Transverse colon (tissue), 4 donors: ENCODE measurements at regions not wholly inside any gene's neighbourhood (a gene's known extent, or its start where the extent isn't known, plus 50 kb on each side); places are given as distances from the start of the nearest gene placed in this dataset.

Experiments used
- DNase-seq: peaks from one replicate; pipeline ENCODE4 v3.0.0-alpha.2; 2019
- H3K27ac ChIP-seq, 4 donors: fragments of 200-600 bp; sonication (generic); 2 replicates each; pipeline ENCODE4 v1.5.1; 2016 to 2018; ENCODE audit warnings: inconsistent platforms in 4 of 4
- H3K27me3 ChIP-seq: fragments of 200-600 bp; sonication (generic); 2 replicates; pipeline ENCODE4 v1.5.1; 2017; ENCODE audit warnings: inconsistent platforms
- H3K36me3 ChIP-seq, 4 donors: fragments of 200-600 bp; sonication (generic); 2 replicates each; pipeline ENCODE4 v1.5.1; 2017 to 2019; ENCODE audit warnings: inconsistent platforms in 4 of 4
- H3K4me1 ChIP-seq, 4 donors: fragments of 200-600 bp; sonication (generic); 2 replicates each; pipeline ENCODE4 v1.5.1; 2017 to 2020; ENCODE audit warnings: inconsistent platforms in 4 of 4
- H3K4me3 ChIP-seq, 4 donors: fragments of 200-600 bp; sonication (generic); 1 replicate in 1 of 4; 2 replicates in 3 of 4; pipeline versions ENCODE4 v1.5.1 to v1.6.1; 2017 to 2019; ENCODE audit warnings: inconsistent platforms in 4 of 4
- H3K9me3 ChIP-seq, 2 donors: fragments of 200-600 bp; sonication (generic); 2 replicates each; pipeline ENCODE4 v1.5.1; 2017 to 2019; ENCODE audit warnings: inconsistent platforms in 2 of 2
- EP300 ChIP-seq: sonication (generic); formaldehyde crosslinking; IDR thresholded peaks from one replicate; pipeline ENCODE4 v1.6.1; 2017; ENCODE audit warnings: antibody characterized with exemption, low read depth
- POLR2A ChIP-seq: fragments of 450-650 bp; IDR thresholded peaks from one replicate; pipeline ENCODE4 v1.6.1; 2016; ENCODE audit warnings: antibody characterized with exemption, mild to moderate bottlenecking, moderate library complexity
- POLR2AphosphoS5 ChIP-seq, 3 donors: sonication (generic); formaldehyde crosslinking; IDR thresholded peaks; one replicate each; pipeline ENCODE4 v1.6.1; 2016; ENCODE audit warnings: antibody characterized with exemption in 3 of 3
- WGBS, 2 donors: methylation state at CpG; one replicate each; pipeline ENCODE4 v1.1.5; 2018; ENCODE audit warnings: low coverage in 1 of 2; 5-methylcytosine and 5-hydroxymethylcytosine counted together
- in situ Hi-C, 4 donors: fragments of 200-750 bp; cut with MboI; loops; one replicate each; pipeline versions ENCODE4 v1.15.0 to v1.15.1; 2017; ENCODE audit warnings: low sequenced_read_pairs in 3 of 4, low pct_ligation_motif_present in 1 of 4, low pct_unique_long_range_greater_than_20kb in 1 of 4
- intact Hi-C: fragments of 100-400 bp; cut with DNase I; formaldehyde crosslinking; loops from one replicate; pipeline ENCODE4 v1.15.1; 2023; ENCODE audit warnings: low total_unique reads
- TF ChIP-seq, protein P1 (sequence below), 5 experiments: fragments of 200-600 bp in 3 of 5; fragments of 450-650 bp in 2 of 5; sonication (generic) in 3 of 5; IDR thresholded peaks; 1 replicate in 2 of 5; 2 replicates in 3 of 5; pipeline ENCODE4 v1.5.1; 2016 to 2017; ENCODE audit warnings: antibody characterized with exemption in 5 of 5, inconsistent platforms in 3 of 5, mild to moderate bottlenecking in 2 of 5, moderate library complexity in 1 of 5

GRCh38 chr2:150716186-150716585, 228.7 kb upstream of the RND3 start:
- H3K36me3 ChIP-seq: no peaks in the 10 kb centered on the region
- DNase-seq: no peak
- no peaks in the 10 kb centered on the region for H3K4me1 ChIP-seq
- in situ Hi-C loops (no loop called here), intact Hi-C loops (no loop called here)
- TF ChIP-seq POLR2A: no peak
- TF ChIP-seq EP300: no peak
- no peak for TF ChIP-seq POLR2AphosphoS5 (IDR thresholded peaks at IDR 0.05)
- TF ChIP-seq, protein P1, sequence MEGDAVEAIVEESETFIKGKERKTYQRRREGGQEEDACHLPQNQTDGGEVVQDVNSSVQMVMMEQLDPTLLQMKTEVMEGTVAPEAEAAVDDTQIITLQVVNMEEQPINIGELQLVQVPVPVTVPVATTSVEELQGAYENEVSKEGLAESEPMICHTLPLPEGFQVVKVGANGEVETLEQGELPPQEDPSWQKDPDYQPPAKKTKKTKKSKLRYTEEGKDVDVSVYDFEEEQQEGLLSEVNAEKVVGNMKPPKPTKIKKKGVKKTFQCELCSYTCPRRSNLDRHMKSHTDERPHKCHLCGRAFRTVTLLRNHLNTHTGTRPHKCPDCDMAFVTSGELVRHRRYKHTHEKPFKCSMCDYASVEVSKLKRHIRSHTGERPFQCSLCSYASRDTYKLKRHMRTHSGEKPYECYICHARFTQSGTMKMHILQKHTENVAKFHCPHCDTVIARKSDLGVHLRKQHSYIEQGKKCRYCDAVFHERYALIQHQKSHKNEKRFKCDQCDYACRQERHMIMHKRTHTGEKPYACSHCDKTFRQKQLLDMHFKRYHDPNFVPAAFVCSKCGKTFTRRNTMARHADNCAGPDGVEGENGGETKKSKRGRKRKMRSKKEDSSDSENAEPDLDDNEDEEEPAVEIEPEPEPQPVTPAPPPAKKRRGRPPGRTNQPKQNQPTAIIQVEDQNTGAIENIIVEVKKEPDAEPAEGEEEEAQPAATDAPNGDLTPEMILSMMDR (IDR thresholded peaks at IDR 0.05): no peak
- WGBS, 2 donors: 83 to 89% methylated on average over 1 of the region's 1 CpG
- H3K4me3 ChIP-seq: no peak overlapping the region
- H3K27me3 ChIP-seq: no peaks in the 10 kb centered on the region
- no peak overlapping the region for H3K27ac ChIP-seq
- H3K9me3 ChIP-seq: no peaks in the 10 kb centered on the region

DNA sequence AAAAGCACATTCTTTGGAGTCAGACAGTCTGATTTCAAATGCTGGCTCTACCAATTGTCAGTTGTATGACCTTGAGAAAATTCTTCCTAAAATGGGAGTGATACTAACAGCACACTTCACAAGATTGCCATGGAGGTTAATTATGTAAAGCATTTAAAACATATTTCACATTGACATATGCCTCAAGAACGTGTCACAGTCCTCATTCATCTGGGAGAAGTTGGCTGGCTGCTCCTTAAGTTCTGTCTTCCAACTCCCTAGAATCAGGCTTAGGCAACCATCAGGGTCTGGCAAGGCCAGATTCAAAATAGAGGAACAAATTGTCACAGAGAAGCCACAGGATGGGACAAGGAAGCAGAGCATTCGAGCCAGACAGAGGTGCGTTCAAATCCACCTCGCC, 228.0 kb upstream of the RND3 start:
- no peaks in the 10 kb centered on the region for H3K4me1 ChIP-seq
- no peak for DNase-seq
- 76 to 80% methylated on average over 2 to 4 of the region's 4 CpGs for WGBS, 2 donors
- no peaks in the 10 kb centered on the region for H3K36me3 ChIP-seq
- no peaks in the 10 kb centered on the region for H3K27me3 ChIP-seq
- no peak overlapping the region for H3K4me3 ChIP-seq
- no peak for TF ChIP-seq POLR2A
- TF ChIP-seq EP300: no peak
- TF ChIP-seq, protein P1 (IDR thresholded peaks at IDR 0.05): no peak
- no peak for TF ChIP-seq POLR2AphosphoS5 (IDR thresholded peaks at IDR 0.05)
- in situ Hi-C loops: no loop called here
- H3K9me3 ChIP-seq: no peaks in the 10 kb centered on the region
- intact Hi-C loops: no loop called here
- H3K27ac ChIP-seq: no peak overlapping the region

DNA sequence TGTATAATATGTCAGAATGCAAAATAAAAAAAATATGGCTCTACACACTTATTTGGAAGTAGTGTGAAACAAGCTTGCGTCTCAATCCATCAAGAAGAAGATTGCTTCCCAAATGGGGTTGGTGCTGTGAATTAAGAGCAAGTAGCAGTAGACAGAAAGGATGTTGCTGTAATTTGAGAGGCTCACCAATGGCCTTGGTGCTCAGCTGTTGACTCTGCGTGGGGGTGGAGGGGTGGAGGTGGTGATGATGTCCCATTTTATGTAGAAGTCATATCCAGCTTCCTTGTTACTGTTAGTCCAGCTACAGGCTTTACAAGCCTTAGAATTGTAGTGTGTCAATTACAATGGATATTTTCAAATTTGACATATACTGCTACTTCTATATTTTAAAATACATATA, 223.4 kb upstream of the RND3 start:
- WGBS, 2 donors: 57 to 70% methylated on average over 2 of the region's 2 CpGs
- TF ChIP-seq POLR2A (no peak), EP300 (no peak), POLR2AphosphoS5 (IDR thresholded peaks at IDR 0.05) (no peak)
- TF ChIP-seq, protein P1 (IDR thresholded peaks at IDR 0.05): no peak
- in situ Hi-C loops (no loop called here), intact Hi-C loops (no loop called here)
- no peaks in the 10 kb centered on the region for H3K27me3 ChIP-seq
- H3K4me1 ChIP-seq: no peaks in the 10 kb centered on the region
- no peak for DNase-seq
- no peak overlapping the region for H3K4me3 ChIP-seq
- H3K36me3 ChIP-seq: no peaks in the 10 kb centered on the region
- no peak overlapping the region for H3K27ac ChIP-seq
- no peaks in the 10 kb centered on the region for H3K9me3 ChIP-seq

GRCh38 chr2:150710041-150710440, 222.6 kb upstream of the RND3 start:
- 67 to 93% methylated on average over 2 to 3 of the region's 3 CpGs for WGBS, 2 donors
- in situ Hi-C loops (no loop called here), intact Hi-C loops (no loop called here)
- no peaks in the 10 kb centered on the region for H3K27me3 ChIP-seq
- no peaks in the 10 kb centered on the region for H3K4me1 ChIP-seq
- H3K9me3 ChIP-seq: no peaks in the 10 kb centered on the region
- H3K4me3 ChIP-seq: no peak overlapping the region
- TF ChIP-seq POLR2AphosphoS5 (IDR thresholded peaks at IDR 0.05) (no peak), EP300 (no peak), POLR2A (no peak)
- TF ChIP-seq, protein P1 (IDR thresholded peaks at IDR 0.05): no peak
- no peak overlapping the region for H3K27ac ChIP-seq
- no peaks in the 10 kb centered on the region for H3K36me3 ChIP-seq
- DNase-seq: no peak
